ENCODE measurements at regions not wholly inside any gene's neighbourhood (a gene's known extent, or its start where the extent isn't known, plus 50 kb on each side); places are given as distances from the start of the nearest gene placed in this dataset.

GRCh38 chr14:37985826-37986470 is 221.8 kb upstream of the SSTR1 start:
- Histone ChIP-seq H3K4me3 (replicated peaks in 1 of 3; ENCODE audit: insufficient read depth in 1 of 3, low read depth in 2 of 3, low read length in 3 of 3) (no peak overlapping the region), H3K4me1 (ENCODE audit: insufficient read depth, low read length) (no peaks in the 10 kb centered on the region), H3K27me3 (ENCODE audit: control insufficient read depth in 1 of 2, insufficient read depth in 2 of 2, low read length in 2 of 2) (no peaks in the 10 kb centered on the region; a peak in 1 of 5 replicates), H3K4me2 (ENCODE audit: low read depth, low read length) (no peak overlapping the region), H3K9ac (ENCODE audit: insufficient read depth, low read depth, low read length) (no peak overlapping the region), H3K27ac (ENCODE audit: extremely low read length, insufficient read depth, low read length) (no peak overlapping the region), H3K9me3 (ENCODE audit: low read length) (peaks cover 6% of the 10 kb centered on the region), H3K79me2 (ENCODE audit: insufficient read depth, low read length) (no peaks in the 10 kb centered on the region), H2AFZ (ENCODE audit: low read length) (no peak overlapping the region), H3K36me3 (replicated peaks in 1 of 2; ENCODE audit: control insufficient read depth in 1 of 2, insufficient read depth in 2 of 2, low read length in 2 of 2) (no peaks in the 10 kb centered on the region), H4K20me1 (ENCODE audit: insufficient read depth, low read length) (no peaks in the 10 kb centered on the region)
- ChIA-PET POLR2A (no interaction called here), CTCF (ENCODE audit: low intra/inter-chr PET ratio, low total read pairs) (interaction anchor here (1.1 to 1.4 kb wide), 3 partner anchors 211 to 881 kb away, joined by 4 to 8 read pairs (median 6); no protein-coding TSS in a partner anchor)
- 14% methylated on average over 2 of the region's 2 CpGs for WGBS (ENCODE audit: low lambda C conversion rate)
- intact Hi-C loops (cut with micrococcal nuclease; ENCODE audit: unreplicated experiment) = loop anchor here (1.0 to 10.0 kb wide), 4 partner anchors 31 to 1029 kb away; no protein-coding TSS in a partner anchor
- ATAC-seq (peak; percentile 93), DNase-seq (ENCODE audit: low spot score) (peak; percentile 77), FAIRE-seq (peak; percentile 84)
- BruUV-seq (replicated peaks) = no TSS peak
- in situ Hi-C loops (cut with HindIII; ENCODE audit: extremely low pct_ligation_motif_present, low pct_unique_long_range_greater_than_20kb) = no loop called here
- TF ChIP-seq SNAPC2 (CRISPR knock-in tag; IDR thresholded peaks at IDR 0.05) (0 out of 2 replicates have a peak, but pooled peaks have one; percentile 22), ZNF124 (CRISPR knock-in tag; IDR thresholded peaks at IDR 0.05) (no peak), EHMT2 (IDR thresholded peaks at IDR 0.05; ENCODE audit: borderline replicate concordance, low read depth, low read length) (no peak), KLF16 (CRISPR knock-in tag; IDR thresholded peaks at IDR 0.05) (0 out of 4 replicates have a peak, but pooled peaks of 1 of the 2 experiments have one; percentile 22), AHDC1 (CRISPR knock-in tag; IDR thresholded peaks at IDR 0.05; ENCODE audit: borderline replicate concordance) (no peak), STAG1 (CRISPR knock-in tag; IDR thresholded peaks at IDR 0.05) (peak; percentile 71), ZNF549 (CRISPR knock-in tag; IDR thresholded peaks at IDR 0.05) (0 out of 2 replicates have a peak, but pooled peaks have one; percentile 29), NONO (IDR thresholded peaks at IDR 0.05) (no peak), NONO (CRISPR knock-in tag; conservative IDR thresholded peaks at IDR 0.05) (0 out of 2 replicates have a peak, but pooled peaks have one; percentile 30), ATF4 (CRISPR knock-in tag; IDR thresholded peaks at IDR 0.05) (0 out of 4 replicates have a peak, but pooled peaks of 1 of the 2 experiments have one; percentile 21), PPARG (CRISPR knock-in tag; conservative IDR thresholded peaks at IDR 0.05) (peak; percentile 33; the same call in 1 of the 2 replicates), SMC3 (IDR thresholded peaks at IDR 0.05; ENCODE audit: low read length) (peak; percentile 84), CTCF (CRISPR knock-in tag; IDR thresholded peaks at IDR 0.05) (peak; percentile 89), ZNF605 (CRISPR knock-in tag; IDR thresholded peaks at IDR 0.05) (peak; percentile 27; the same call in 1 of the 2 replicates)
